Brain microvascular endothelial cell (primary cell): ENCODE measurements at regions not wholly inside any gene's neighbourhood (a gene's known extent, or its start where the extent isn't known, plus 50 kb on each side); places are given as distances from the start of the nearest gene placed in this dataset.

Experiments
- DNase-seq: peaks from one replicate; pipeline ENCODE4 v3.0.0-alpha.2; 2020
- H3K27ac ChIP-seq: fragments of 250-450 bp; sonication (Bioruptor Pico); 2 replicates; pipeline ENCODE4 v1.5.1; 2020; ENCODE audit warnings: mild to moderate bottlenecking, moderate library complexity
- H3K27me3 ChIP-seq: fragments of 250-450 bp; sonication (Bioruptor Pico); replicated peaks from 2 replicates; pipeline ENCODE4 v1.5.1; 2020; ENCODE audit warnings: mild to moderate bottlenecking
- H3K36me3 ChIP-seq: fragments of 250-450 bp; sonication (Bioruptor Pico); replicated peaks from 2 replicates; pipeline ENCODE4 v1.5.1; 2020; ENCODE audit warnings: mild to moderate bottlenecking
- H3K4me3 ChIP-seq: 2 replicates; pipeline ENCODE4 v1.5.1; 2011; ENCODE audit warnings: low read depth, mild to moderate bottlenecking, control low read depth, low read length, moderate library complexity
- CTCF ChIP-seq: IDR thresholded peaks from 2 replicates; pipeline ENCODE4 v1.5.1; 2011; ENCODE audit warnings: low read depth, mild to moderate bottlenecking, moderate library complexity, low read length, control low read depth, inconsistent platforms; ENCODE audit errors: missing control alignments
- in situ Hi-C: cut with HindIII; loops from 2 replicates; pipeline ENCODE4 v1.10.0; 2017; ENCODE audit warnings: low sequenced_read_pairs, low pct_ligation_motif_present

- H3K27me3 ChIP-seq, result no peaks in the 10 kb centered on the region
- TF ChIP-seq CTCF, result no peak
- no peaks in the 10 kb centered on the region for H3K36me3 ChIP-seq
- in situ Hi-C loops, result no loop called here
- no peak overlapping the region for H3K27ac ChIP-seq
- H3K4me3 ChIP-seq, result no peak overlapping the region
- DNase-seq, result no peak
Observed at GRCh38 chr22:44608597-44609399, 93.2 kb upstream of the PRR5 start.

GRCh38 chr22:44606126-44606525, 95.9 kb upstream of the PRR5 start:
- in situ Hi-C loops, result no loop called here

GRCh38 chr22:44605486-44605885, 96.5 kb upstream of the PRR5 start:
- TF ChIP-seq CTCF, result no peak
- H3K4me3 ChIP-seq, result no peak overlapping the region
- H3K36me3 ChIP-seq, result no peaks in the 10 kb centered on the region
- DNase-seq, result no peak
- H3K27me3 ChIP-seq, result no peaks in the 10 kb centered on the region
- H3K27ac ChIP-seq, result no peak overlapping the region
- in situ Hi-C loops, result no loop called here

More at GRCh38 chr22:44606126-44606525, 95.9 kb upstream of the PRR5 start:
- H3K27ac ChIP-seq, result no peak overlapping the region
- H3K36me3 ChIP-seq, result no peaks in the 10 kb centered on the region
- DNase-seq, result no peak
- no peaks in the 10 kb centered on the region for H3K27me3 ChIP-seq
- TF ChIP-seq CTCF, result no peak
- H3K4me3 ChIP-seq, result no peak overlapping the region

- in situ Hi-C loops, result no loop called here
Observed at GRCh38 chr22:44604991-44605390, 97.0 kb upstream of the PRR5 start.

GRCh38 chr22:44604455-44604854, 97.5 kb upstream of the PRR5 start:
- TF ChIP-seq CTCF, result no peak
- Histone ChIP-seq H3K27me3 (no peaks in the 10 kb centered on the region), H3K4me3 (no peak overlapping the region), H3K27ac (no peak overlapping the region), H3K36me3 (no peaks in the 10 kb centered on the region)
- DNase-seq, result no peak
- in situ Hi-C loops, result no loop called here

More at GRCh38 chr22:44604991-44605390, 97.0 kb upstream of the PRR5 start:
- Histone ChIP-seq H3K36me3 (no peaks in the 10 kb centered on the region), H3K27ac (no peak overlapping the region), H3K27me3 (no peaks in the 10 kb centered on the region), H3K4me3 (no peak overlapping the region)
- DNase-seq, result no peak
- TF ChIP-seq CTCF, result no peak

- TF ChIP-seq CTCF, result no peak
- in situ Hi-C loops, result no loop called here
- no peak for DNase-seq
- Histone ChIP-seq H3K27me3 (no peaks in the 10 kb centered on the region), H3K27ac (no peak overlapping the region), H3K36me3 (no peaks in the 10 kb centered on the region), H3K4me3 (no peak overlapping the region)
Observed at GRCh38 chr22:44603767-44604166, 98.2 kb upstream of the PRR5 start.
